HepG2 (cell line): ENCODE measurements at regions not wholly inside any gene's neighbourhood (a gene's known extent, or its start where the extent isn't known, plus 50 kb on each side); places are given as distances from the start of the nearest gene placed in this dataset.

Source experiments
- ATAC-seq: fragments of 200-7000 bp; cut with Tn5 transposase; 3 replicates; pipeline ENCODE4 v1.9.1; 2020; ENCODE audit warnings: mild to moderate bottlenecking, moderate library complexity
- BruUV-seq: library from RNA; stranded (reverse); fragments of 400-500 nt; replicated peaks from 2 replicates; lab custom pipeline; 2021; lab: Mats Ljungman, UMichigan
- CTCF ChIA-PET: fragments of 300-600 bp; formaldehyde crosslinking; extraction: SDS; loops from one replicate; lab custom pipeline; 2021; ENCODE audit warnings: low total read pairs, inconsistent platforms, low intra/inter-chr PET ratio; lab: Yijun Ruan, JAX
- POLR2A ChIA-PET: fragments of 350-600 bp; sonication (Branson Sonifier 250); formaldehyde crosslinking; loops from one replicate; lab custom pipeline; 2020; ENCODE audit warnings: antibody characterized with exemption, inconsistent platforms; lab: Yijun Ruan, JAX
- DNase-seq: peaks from one replicate; pipeline ENCODE4 v3.0.0-alpha.2; 2015; ENCODE audit warnings: low spot score
- FAIRE-seq: peaks from 3 replicates; lab custom pipeline; 2011; peaks lifted over from hg19 to GRCh38; lab: Jason Lieb, UNC
- H2AFZ ChIP-seq: one replicate; pipeline ENCODE4 v1.6.1; 2011; ENCODE audit warnings: low read length, inconsistent platforms
- H3K27ac ChIP-seq: fragments of 300-600 bp; 3 replicates; pipeline ENCODE4 v1.8.0; 2011; ENCODE audit warnings: mixed run types, mild to moderate bottlenecking, mixed read lengths, low read length, inconsistent platforms; ENCODE audit not compliant: insufficient read depth; ENCODE audit errors: extremely low read length
- H3K27me3 ChIP-seq, 2 experiments: fragments of 200-600 bp in 1 of 2; 2 replicates in 1 of 2; 3 replicates in 1 of 2; pipeline versions ENCODE4 v1.6.0 to v1.8.0; 2011; ENCODE audit warnings: low read length in 2 of 2, mild to moderate bottlenecking in 2 of 2, moderate library complexity in 2 of 2, inconsistent platforms in 1 of 2; ENCODE audit not compliant: insufficient read depth in 2 of 2, control insufficient read depth in 1 of 2
- H3K36me3 ChIP-seq, 2 experiments: fragments of 200-600 bp in 1 of 2; replicated peaks in 1 of 2; 2 replicates in 1 of 2; 3 replicates in 1 of 2; pipeline versions ENCODE4 v1.5.1 to v1.8.0; 2011; ENCODE audit warnings: low read length in 2 of 2, inconsistent platforms in 1 of 2; ENCODE audit not compliant: insufficient read depth in 2 of 2, control insufficient read depth in 1 of 2
- H3K4me1 ChIP-seq: 2 replicates; pipeline ENCODE4 v1.5.1; 2012; ENCODE audit warnings: low read length, inconsistent platforms; ENCODE audit not compliant: insufficient read depth
- H3K4me2 ChIP-seq: 2 replicates; pipeline ENCODE4 v1.6.0; 2011; ENCODE audit warnings: low read depth, low read length, inconsistent platforms
- H3K4me3 ChIP-seq, 3 experiments: fragments of 200-600 bp in 1 of 3; sonication (generic), shearing (Covaris generic) in 1 of 3; replicated peaks in 1 of 3; 2 replicates each; pipeline ENCODE4 v1.5.1; 2011 to 2016; ENCODE audit warnings: low read length in 3 of 3, inconsistent platforms in 2 of 3, low read depth in 2 of 3, mild to moderate bottlenecking in 2 of 3, control low read depth in 1 of 3, mixed read lengths in 1 of 3; ENCODE audit not compliant: insufficient read depth in 1 of 3
- H3K79me2 ChIP-seq: one replicate; pipeline ENCODE4 v1.6.1; 2011; ENCODE audit warnings: low read length, inconsistent platforms; ENCODE audit not compliant: insufficient read depth
- H3K9ac ChIP-seq: 2 replicates; pipeline ENCODE4 v1.6.0; 2011; ENCODE audit warnings: mild to moderate bottlenecking, low read depth, low read length, inconsistent platforms; ENCODE audit not compliant: insufficient read depth
- H3K9me3 ChIP-seq: 2 replicates; pipeline ENCODE4 v1.5.1; 2012; ENCODE audit warnings: mild to moderate bottlenecking, low read length
- H4K20me1 ChIP-seq: 2 replicates; pipeline ENCODE4 v1.6.0; 2011; ENCODE audit warnings: inconsistent platforms, mild to moderate bottlenecking, low read length, moderate library complexity; ENCODE audit not compliant: insufficient read depth
- CCDC6 ChIP-seq: sonication (generic); formaldehyde crosslinking; IDR thresholded peaks from 2 replicates; pipeline ENCODE4 v1.8.1; 2022; ENCODE audit warnings: mild to moderate bottlenecking, missing genetic modification reagents, moderate library complexity
- CEBPB ChIP-seq: IDR thresholded peaks from 2 replicates; pipeline ENCODE4 v1.6.1; 2011; ENCODE audit warnings: low read depth, low read length, improper control_type of control experiment, borderline replicate concordance
- DNMT3B ChIP-seq: conservative IDR thresholded peaks from 2 replicates; pipeline ENCODE4 v1.6.1; 2016; ENCODE audit warnings: missing biosample characterization, control low read depth
- DPF2 ChIP-seq: sonication (generic); formaldehyde crosslinking; IDR thresholded peaks from 2 replicates; pipeline ENCODE4 v1.4.0; 2020; ENCODE audit warnings: mild to moderate bottlenecking, low read depth, missing genetic modification reagents, borderline replicate concordance
- FLYWCH1 ChIP-seq: sonication (generic); formaldehyde crosslinking; IDR thresholded peaks from 2 replicates; pipeline ENCODE4 v1.8.1; 2023; ENCODE audit warnings: mild to moderate bottlenecking, missing genetic modification reagents
- GATAD1 ChIP-seq: IDR thresholded peaks from 2 replicates; pipeline ENCODE4 v1.6.1; 2016; ENCODE audit warnings: missing genetic modification reagents, missing compliant biosample characterization
- MATR3 ChIP-seq: sonication (generic); formaldehyde crosslinking; IDR thresholded peaks from 2 replicates; pipeline ENCODE4 v1.4.0; 2020; ENCODE audit warnings: missing genetic modification reagents
- MTA1 ChIP-seq: sonication (generic); formaldehyde crosslinking; IDR thresholded peaks from 2 replicates; pipeline ENCODE4 v1.4.0; 2020; ENCODE audit warnings: missing genetic modification reagents, mild to moderate bottlenecking, borderline replicate concordance
- RARG ChIP-seq: sonication (generic); formaldehyde crosslinking; IDR thresholded peaks from 2 replicates; pipeline ENCODE4 v1.4.0; 2020; ENCODE audit warnings: low read depth, mild to moderate bottlenecking, missing genetic modification reagents
- SSRP1 ChIP-seq: IDR thresholded peaks from 2 replicates; pipeline ENCODE4 v1.6.1; 2016; ENCODE audit warnings: control low read depth
- THAP11 ChIP-seq: IDR thresholded peaks from 2 replicates; pipeline ENCODE4 v1.6.1; 2016; ENCODE audit warnings: missing biosample characterization, missing genetic modification reagents
- ZNF143 ChIP-seq: sonication (generic); formaldehyde crosslinking; IDR thresholded peaks from 2 replicates; pipeline ENCODE4 v1.4.0; 2020; ENCODE audit warnings: missing genetic modification reagents
- ZNF205 ChIP-seq: IDR thresholded peaks from 2 replicates; pipeline ENCODE4 v1.6.1; 2018; ENCODE audit warnings: missing biosample characterization, missing genetic modification reagents
- ZNF605 ChIP-seq: sonication (generic); formaldehyde crosslinking; IDR thresholded peaks from 2 replicates; pipeline ENCODE4 v1.8.0; 2022; ENCODE audit warnings: mild to moderate bottlenecking, missing genetic modification reagents
- ZNF652 ChIP-seq: IDR thresholded peaks from 2 replicates; pipeline ENCODE4 v1.6.1; 2016; ENCODE audit warnings: low read depth, borderline replicate concordance
- WGBS: methylation state at CpG from one replicate; pipeline ENCODE4 v1.1.6; 2017; ENCODE audit warnings: low lambda C conversion rate; 5-methylcytosine and 5-hydroxymethylcytosine counted together
- in situ Hi-C: cut with HindIII; loops from 2 replicates; pipeline ENCODE4 v1.10.0; 2017; ENCODE audit warnings: low pct_unique_long_range_greater_than_20kb; ENCODE audit not compliant: extremely low pct_ligation_motif_present
- intact Hi-C: fragments of 100-400 bp; cut with micrococcal nuclease; formaldehyde crosslinking; loops from one replicate; pipeline ENCODE4 v1.10.0; 2022; ENCODE audit not compliant: unreplicated experiment
- TF ChIP-seq, protein P1 (sequence below): sonication (generic); formaldehyde crosslinking; IDR thresholded peaks from 2 replicates; pipeline ENCODE4 v1.5.0; 2020; ENCODE audit warnings: mild to moderate bottlenecking, missing genetic modification reagents
- TF ChIP-seq, protein P2 (sequence below): IDR thresholded peaks from 2 replicates; pipeline ENCODE4 v1.6.1; 2016; ENCODE audit warnings: low read depth, borderline replicate concordance
- TF ChIP-seq, protein P3 (sequence below): sonication (generic); formaldehyde crosslinking; conservative IDR thresholded peaks from 2 replicates; pipeline ENCODE4 v1.5.0; 2020; ENCODE audit warnings: missing genetic modification reagents

DNA sequence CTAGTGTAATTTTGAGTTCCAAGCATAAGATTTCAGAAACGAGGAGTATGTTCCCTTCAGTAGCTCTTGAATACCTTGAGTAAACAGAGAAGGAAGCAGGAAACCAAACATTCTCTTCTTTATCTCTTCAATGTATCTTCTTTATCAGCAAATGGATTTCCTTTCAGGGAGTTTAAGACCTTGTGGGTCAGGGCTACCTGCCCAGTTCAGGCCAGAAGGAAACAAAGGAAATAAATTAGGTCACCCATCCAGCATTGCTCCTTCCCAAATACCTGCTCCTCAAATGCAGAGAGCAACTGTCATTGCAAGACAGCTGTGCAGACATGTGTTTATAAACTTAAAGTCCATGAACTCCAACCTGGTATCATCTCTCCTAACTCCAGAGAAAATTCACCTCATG is 130.1 kb upstream of the SOD1 start:
- Histone ChIP-seq H3K27me3 (no peaks in the 10 kb centered on the region), H2AFZ (no peak overlapping the region), H4K20me1 (no peaks in the 10 kb centered on the region), H3K9me3 (no peaks in the 10 kb centered on the region), H3K27ac (no peak overlapping the region), H3K36me3 (no peaks in the 10 kb centered on the region), H3K9ac (no peak overlapping the region), H3K79me2 (no peaks in the 10 kb centered on the region), H3K4me2 (no peak overlapping the region), H3K4me3 (no peak overlapping the region), H3K4me1 (no peaks in the 10 kb centered on the region)
- 4% methylated on average over 1 of the region's 1 CpG for WGBS
- FAIRE-seq = no peak
- no peak for ATAC-seq
- ChIA-PET POLR2A (no interaction called here), CTCF (no interaction called here)
- BruUV-seq = no TSS peak
- no peak for DNase-seq
- in situ Hi-C loops (no loop called here), intact Hi-C loops (no loop called here)
- no peak for TF ChIP-seq ZNF652
- no peak for TF ChIP-seq DPF2 (CRISPR knock-in tag)
- TF ChIP-seq, protein P1, sequence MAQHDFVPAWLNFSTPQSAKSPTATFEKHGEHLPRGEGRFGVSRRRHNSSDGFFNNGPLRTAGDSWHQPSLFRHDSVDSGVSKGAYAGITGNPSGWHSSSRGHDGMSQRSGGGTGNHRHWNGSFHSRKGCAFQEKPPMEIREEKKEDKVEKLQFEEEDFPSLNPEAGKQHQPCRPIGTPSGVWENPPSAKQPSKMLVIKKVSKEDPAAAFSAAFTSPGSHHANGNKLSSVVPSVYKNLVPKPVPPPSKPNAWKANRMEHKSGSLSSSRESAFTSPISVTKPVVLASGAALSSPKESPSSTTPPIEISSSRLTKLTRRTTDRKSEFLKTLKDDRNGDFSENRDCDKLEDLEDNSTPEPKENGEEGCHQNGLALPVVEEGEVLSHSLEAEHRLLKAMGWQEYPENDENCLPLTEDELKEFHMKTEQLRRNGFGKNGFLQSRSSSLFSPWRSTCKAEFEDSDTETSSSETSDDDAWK (CRISPR knock-in tag) = no peak
- TF ChIP-seq, all 625 proteins: peak for 0

DNA sequence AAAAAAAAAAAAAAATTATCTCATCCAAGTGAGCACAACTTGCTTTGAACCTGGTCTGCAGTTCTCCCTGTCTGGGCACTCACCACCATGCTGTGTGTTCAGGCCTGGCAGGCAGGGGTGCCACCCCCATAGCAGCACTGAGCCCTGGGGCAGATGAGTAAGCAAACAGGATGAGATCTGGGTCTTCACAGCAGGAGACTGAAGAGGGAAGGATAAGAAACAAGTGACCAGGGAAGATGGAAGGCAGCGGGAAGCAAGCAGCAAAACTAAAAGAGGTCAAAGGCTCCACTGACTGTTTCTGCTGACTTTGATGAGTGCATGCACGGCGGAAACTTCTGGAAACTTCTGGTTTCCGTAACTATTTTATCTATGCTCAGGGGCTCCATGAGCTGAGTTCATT is 133.5 kb upstream of the SOD1 start:
- BruUV-seq = no TSS peak
- DNase-seq (no peak), FAIRE-seq (no peak), ATAC-seq (no peak)
- WGBS = 47% methylated on average over 4 of the region's 4 CpGs
- ChIA-PET POLR2A (no interaction called here), CTCF (no interaction called here)
- H4K20me1 ChIP-seq = no peaks in the 10 kb centered on the region
- in situ Hi-C loops = no loop called here
- no peaks in the 10 kb centered on the region for H3K36me3 ChIP-seq
- H3K9me3 ChIP-seq = no peaks in the 10 kb centered on the region
- no peak overlapping the region for H2AFZ ChIP-seq
- H3K79me2 ChIP-seq = no peaks in the 10 kb centered on the region
- H3K4me2 ChIP-seq = no peak overlapping the region
- H3K4me3 ChIP-seq = no peak overlapping the region
- no peak overlapping the region for H3K27ac ChIP-seq
- H3K9ac ChIP-seq = no peak overlapping the region
- no peaks in the 10 kb centered on the region for H3K4me1 ChIP-seq
- intact Hi-C loops = no loop called here
- H3K27me3 ChIP-seq = no peaks in the 10 kb centered on the region
- TF ChIP-seq MTA1 (CRISPR knock-in tag) (no peak), CCDC6 (CRISPR knock-in tag) (no peak), SSRP1 (CRISPR knock-in tag) (no peak), DNMT3B (CRISPR knock-in tag) (no peak), RARG (CRISPR knock-in tag) (no peak), FLYWCH1 (CRISPR knock-in tag) (no peak), ZNF143 (CRISPR knock-in tag) (no peak), ZNF605 (CRISPR knock-in tag) (no peak), ZNF205 (CRISPR knock-in tag) (no peak), CEBPB (no peak), GATAD1 (CRISPR knock-in tag) (no peak), THAP11 (CRISPR knock-in tag) (no peak), MATR3 (CRISPR knock-in tag) (no peak)
- TF ChIP-seq, protein P2, sequence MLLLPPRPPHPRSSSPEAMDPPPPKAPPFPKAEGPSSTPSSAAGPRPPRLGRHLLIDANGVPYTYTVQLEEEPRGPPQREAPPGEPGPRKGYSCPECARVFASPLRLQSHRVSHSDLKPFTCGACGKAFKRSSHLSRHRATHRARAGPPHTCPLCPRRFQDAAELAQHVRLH (CRISPR knock-in tag) = no peak
- TF ChIP-seq, protein P3, sequence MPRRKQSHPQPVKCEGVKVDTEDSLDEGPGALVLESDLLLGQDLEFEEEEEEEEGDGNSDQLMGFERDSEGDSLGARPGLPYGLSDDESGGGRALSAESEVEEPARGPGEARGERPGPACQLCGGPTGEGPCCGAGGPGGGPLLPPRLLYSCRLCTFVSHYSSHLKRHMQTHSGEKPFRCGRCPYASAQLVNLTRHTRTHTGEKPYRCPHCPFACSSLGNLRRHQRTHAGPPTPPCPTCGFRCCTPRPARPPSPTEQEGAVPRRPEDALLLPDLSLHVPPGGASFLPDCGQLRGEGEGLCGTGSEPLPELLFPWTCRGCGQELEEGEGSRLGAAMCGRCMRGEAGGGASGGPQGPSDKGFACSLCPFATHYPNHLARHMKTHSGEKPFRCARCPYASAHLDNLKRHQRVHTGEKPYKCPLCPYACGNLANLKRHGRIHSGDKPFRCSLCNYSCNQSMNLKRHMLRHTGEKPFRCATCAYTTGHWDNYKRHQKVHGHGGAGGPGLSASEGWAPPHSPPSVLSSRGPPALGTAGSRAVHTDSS (CRISPR knock-in tag) = no peak
